SU-DHL-6 (cell line): ENCODE measurements at regions not wholly inside any gene's neighbourhood (a gene's known extent, or its start where the extent isn't known, plus 50 kb on each side); places are given as distances from the start of the nearest gene placed in this dataset.

Source experiments
- EZH2phosphoT487 ChIP-seq: fragments of 200-600 bp; sonication (generic), shearing (Covaris generic); conservative IDR thresholded peaks from 2 replicates; pipeline ENCODE4 v1.6.1; 2018; ENCODE audit warnings: mild to moderate bottlenecking, antibody characterized with exemption, low read length, moderate library complexity, mixed read lengths
- TF ChIP-seq, protein P1 (sequence below): fragments of 200-600 bp; sonication (generic); IDR thresholded peaks from one replicate; pipeline ENCODE4 v1.5.1; 2017; ENCODE audit warnings: antibody characterized with exemption, mild to moderate bottlenecking, low read length, moderate library complexity; ENCODE audit not compliant: insufficient read depth, poor library complexity, severe bottlenecking

DNA sequence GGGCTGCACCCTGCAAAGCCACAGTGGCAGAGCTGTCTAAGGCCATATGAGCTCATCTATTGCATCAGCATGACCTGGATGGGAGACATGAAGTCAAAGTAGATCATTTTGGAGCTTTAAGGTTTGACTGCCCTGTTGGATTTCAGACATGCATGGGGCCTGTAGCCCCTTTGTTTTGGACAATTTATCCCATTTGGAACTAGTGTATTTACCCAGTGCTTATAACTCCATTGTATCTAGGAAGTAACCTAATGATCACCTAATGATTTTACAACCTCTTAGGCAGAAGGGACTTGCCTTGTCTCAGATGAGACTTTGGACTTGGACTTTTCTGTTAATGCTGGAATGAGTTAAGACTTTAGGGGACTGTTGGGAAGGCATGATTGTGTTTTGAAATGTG lies 575.4 kb downstream of the EPM2A start:
- TF ChIP-seq, protein P1, sequence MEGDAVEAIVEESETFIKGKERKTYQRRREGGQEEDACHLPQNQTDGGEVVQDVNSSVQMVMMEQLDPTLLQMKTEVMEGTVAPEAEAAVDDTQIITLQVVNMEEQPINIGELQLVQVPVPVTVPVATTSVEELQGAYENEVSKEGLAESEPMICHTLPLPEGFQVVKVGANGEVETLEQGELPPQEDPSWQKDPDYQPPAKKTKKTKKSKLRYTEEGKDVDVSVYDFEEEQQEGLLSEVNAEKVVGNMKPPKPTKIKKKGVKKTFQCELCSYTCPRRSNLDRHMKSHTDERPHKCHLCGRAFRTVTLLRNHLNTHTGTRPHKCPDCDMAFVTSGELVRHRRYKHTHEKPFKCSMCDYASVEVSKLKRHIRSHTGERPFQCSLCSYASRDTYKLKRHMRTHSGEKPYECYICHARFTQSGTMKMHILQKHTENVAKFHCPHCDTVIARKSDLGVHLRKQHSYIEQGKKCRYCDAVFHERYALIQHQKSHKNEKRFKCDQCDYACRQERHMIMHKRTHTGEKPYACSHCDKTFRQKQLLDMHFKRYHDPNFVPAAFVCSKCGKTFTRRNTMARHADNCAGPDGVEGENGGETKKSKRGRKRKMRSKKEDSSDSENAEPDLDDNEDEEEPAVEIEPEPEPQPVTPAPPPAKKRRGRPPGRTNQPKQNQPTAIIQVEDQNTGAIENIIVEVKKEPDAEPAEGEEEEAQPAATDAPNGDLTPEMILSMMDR = no peak
- no peak for TF ChIP-seq EZH2phosphoT487
